Astrocyte (in vitro differentiated cells and primary cell): ENCODE measurements at regions not wholly inside any gene's neighbourhood (a gene's known extent, or its start where the extent isn't known, plus 50 kb on each side); places are given as distances from the start of the nearest gene placed in this dataset.

Source experiments
- CTCF ChIP-seq: IDR thresholded peaks from 2 replicates; pipeline ENCODE4 v1.5.1; 2011; ENCODE audit warnings: low read depth, mild to moderate bottlenecking, inconsistent platforms, low read length, moderate library complexity; ENCODE audit not compliant: insufficient read depth
- EZH2 ChIP-seq: IDR thresholded peaks from 2 replicates; pipeline ENCODE4 v1.6.1; 2012; ENCODE audit warnings: mild to moderate bottlenecking, low read length, inconsistent platforms; ENCODE audit not compliant: insufficient read depth

GRCh38 chr2:242011167-242011513 lies 141.6 kb downstream of the RTP5 start:
- no peak for TF ChIP-seq CTCF
- TF ChIP-seq EZH2, result no peak
